ENCODE measurements at regions not wholly inside any gene's neighbourhood (a gene's known extent, or its start where the extent isn't known, plus 50 kb on each side); places are given as distances from the start of the nearest gene placed in this dataset.

- Histone ChIP-seq H3K4me2 (replicated peaks; ENCODE audit: extremely low read depth, low read length, poor library complexity, severe bottlenecking) (no peak overlapping the region), H4K20me1 (ENCODE audit: insufficient read depth, low read length) (no peaks in the 10 kb centered on the region), H3K4me3 (replicated peaks in 1 of 3; ENCODE audit: low read depth in 2 of 3, low read length in 3 of 3) (no peak overlapping the region), H3K79me2 (ENCODE audit: insufficient read depth, low read length) (no peaks in the 10 kb centered on the region), H3K4me1 (ENCODE audit: control insufficient read depth in 1 of 2, insufficient read depth in 2 of 2, low read length in 2 of 2) (no peaks in the 10 kb centered on the region), H3K36me3 (replicated peaks in 1 of 2; ENCODE audit: control insufficient read depth in 1 of 2, insufficient read depth in 2 of 2, low read length in 2 of 2) (no peaks in the 10 kb centered on the region), H3K27me3 (ENCODE audit: control insufficient read depth in 2 of 2, insufficient read depth in 2 of 2, low read length in 2 of 2) (peaks cover 3 to 6% of the 10 kb centered on the region in 2 donors), H3K9me3 (replicated peaks in 1 of 2; ENCODE audit: control insufficient read depth in 1 of 2, insufficient read depth in 1 of 2, low read length in 2 of 2) (no peaks in the 10 kb centered on the region), H2AFZ (ENCODE audit: insufficient read depth, low read depth, low read length, poor library complexity, severe bottlenecking) (no peak overlapping the region), H3K27ac (ENCODE audit: low read depth in 1 of 2, low read length in 2 of 2) (no peak overlapping the region), H3K9ac (ENCODE audit: insufficient read depth, low read length, poor library complexity, severe bottlenecking) (no peak overlapping the region)
- peak overlapping the region in 1 of 7 donors; percentile 68 for H3K27ac Mint-ChIP-seq
- TF ChIP-seq CTCF (IDR thresholded peaks at IDR 0.05) = no peak
- DNase-seq = no peak
- H3K9me3 Mint-ChIP-seq = peaks cover 0 to 6% (median 0%) of the 10 kb centered on the region in 7 donors
- no peaks in the 10 kb centered on the region for H3K36me3 Mint-ChIP-seq
- peaks cover 17 to 32% (median 19%) of the 10 kb centered on the region in 3 donors for H3K27me3 Mint-ChIP-seq (ENCODE audit: low read depth in 3 of 3)
- intact Hi-C loops (cut with micrococcal nuclease) = no loop called here
- H3K4me1 Mint-ChIP-seq = no peaks in the 10 kb centered on the region
- H3K4me3 Mint-ChIP-seq = no peak overlapping the region
- no CpG with 5 or more reads among the region's 3 CpGs for WGBS (ENCODE audit: insufficient coverage)
These were observed 74.5 kb upstream of the XPA start for GRCh38 chr9:97771641-97772040.

- DNase-seq = no peak
- H3K27me3 ChIP-seq (ENCODE audit: control insufficient read depth in 2 of 2, insufficient read depth in 2 of 2, low read length in 2 of 2) = peaks cover 3 to 6% of the 10 kb centered on the region in 2 donors
- no peak overlapping the region for H2AFZ ChIP-seq (ENCODE audit: insufficient read depth, low read depth, low read length, poor library complexity, severe bottlenecking)
- Mint-ChIP-seq H3K27ac (no peak overlapping the region), H3K36me3 (no peaks in the 10 kb centered on the region), H3K27me3 (ENCODE audit: low read depth in 3 of 3) (peaks cover 19 to 33% (median 19%) of the 10 kb centered on the region in 3 donors), H3K9me3 (peaks cover 0 to 9% (median 0%) of the 10 kb centered on the region in 7 donors), H3K4me1 (no peaks in the 10 kb centered on the region), H3K4me3 (no peak overlapping the region)
- no peaks in the 10 kb centered on the region for H3K9me3 ChIP-seq (replicated peaks in 1 of 2; ENCODE audit: control insufficient read depth in 1 of 2, insufficient read depth in 1 of 2, low read length in 2 of 2)
- no peak overlapping the region for H3K4me2 ChIP-seq (replicated peaks; ENCODE audit: extremely low read depth, low read length, poor library complexity, severe bottlenecking)
- no peaks in the 10 kb centered on the region for H3K4me1 ChIP-seq (ENCODE audit: control insufficient read depth in 1 of 2, insufficient read depth in 2 of 2, low read length in 2 of 2)
- no peaks in the 10 kb centered on the region for H4K20me1 ChIP-seq (ENCODE audit: insufficient read depth, low read length)
- no peak overlapping the region for H3K27ac ChIP-seq (ENCODE audit: low read depth in 1 of 2, low read length in 2 of 2)
- no peak for TF ChIP-seq CTCF (IDR thresholded peaks at IDR 0.05)
- H3K36me3 ChIP-seq (replicated peaks in 1 of 2; ENCODE audit: control insufficient read depth in 1 of 2, insufficient read depth in 2 of 2, low read length in 2 of 2) = no peaks in the 10 kb centered on the region
- 91% methylated on average over 4 of the region's 4 CpGs for WGBS (ENCODE audit: insufficient coverage)
- intact Hi-C loops (cut with micrococcal nuclease) = no loop called here
- H3K79me2 ChIP-seq (ENCODE audit: insufficient read depth, low read length) = no peaks in the 10 kb centered on the region
- H3K4me3 ChIP-seq (replicated peaks in 1 of 3; ENCODE audit: low read depth in 2 of 3, low read length in 3 of 3) = no peak overlapping the region
- H3K9ac ChIP-seq (ENCODE audit: insufficient read depth, low read length, poor library complexity, severe bottlenecking) = no peak overlapping the region
These were observed 75.0 kb upstream of the XPA start for GRCh38 chr9:97772145-97772544.
